Neural cell (in vitro differentiated cells): ENCODE measurements at regions not wholly inside any gene's neighbourhood (a gene's known extent, or its start where the extent isn't known, plus 50 kb on each side); places are given as distances from the start of the nearest gene placed in this dataset.
"Not testable (repeated sequence)": the region's sequence is repeated elsewhere in the genome, so short reads cannot be mapped to it uniquely, and the experiment has no call there.

Source experiments
- CTCF ChIP-seq: fragments of 450-650 bp; IDR thresholded peaks from 2 replicates; pipeline ENCODE4 v1.5.1; 2014; ENCODE audit warnings: antibody characterized with exemption, mild to moderate bottlenecking, moderate library complexity; ENCODE audit not compliant: poor library complexity, severe bottlenecking
- EP300 ChIP-seq: fragments of 450-650 bp; conservative IDR thresholded peaks from 2 replicates; pipeline ENCODE4 v1.6.1; 2014; ENCODE audit warnings: antibody characterized with exemption, mild to moderate bottlenecking, moderate library complexity; ENCODE audit not compliant: poor library complexity, severe bottlenecking
- EZH2 ChIP-seq: fragments of 200-600, 300-800 bp; shearing (Covaris generic), sonication (generic); IDR thresholded peaks from 2 replicates; pipeline ENCODE4 v1.6.1; 2014; ENCODE audit warnings: antibody characterized with exemption, low read length, borderline replicate concordance, mild to moderate bottlenecking; ENCODE audit not compliant: insufficient read depth, poor library complexity, severe bottlenecking

GRCh38 chr9:84527060-84527720 lies 142.3 kb upstream of the NTRK2 start:
- not testable (repeated sequence) for TF ChIP-seq EZH2, CTCF, EP300
